ENCODE measurements at regions not wholly inside any gene's neighbourhood (a gene's known extent, or its start where the extent isn't known, plus 50 kb on each side); places are given as distances from the start of the nearest gene placed in this dataset.
"Not testable (repeated sequence)": the region's sequence is repeated elsewhere in the genome, so short reads cannot be mapped to it uniquely, and the experiment has no call there.

- no peak for DNase-seq
Measured at GRCh38 chr5:3339092-3339797, 256.4 kb upstream of the IRX1 start.

GRCh38 chr5:3337812-3338541 is 257.7 kb upstream of the IRX1 start:
- DNase-seq, result no peak

GRCh38 chr5:3336666-3337065 is 259.0 kb upstream of the IRX1 start:
- DNase-seq, result no peak

GRCh38 chr5:3335301-3335700 is 260.3 kb upstream of the IRX1 start:
- DNase-seq, result no peak

GRCh38 chr5:3333836-3334235 is 261.8 kb upstream of the IRX1 start:
- no peak for DNase-seq

- DNase-seq, result no peak
Measured at GRCh38 chr5:3333105-3333504, 262.5 kb upstream of the IRX1 start.

GRCh38 chr5:3331819-3332218 is 263.8 kb upstream of the IRX1 start:
- DNase-seq, result no peak

GRCh38 chr5:3330442-3330841 is 265.2 kb upstream of the IRX1 start:
- no peak for DNase-seq

- DNase-seq, result no peak
Measured at GRCh38 chr5:3329427-3329826, 266.2 kb upstream of the IRX1 start.

- no peak for DNase-seq
Measured at GRCh38 chr5:3326841-3327232, 268.8 kb upstream of the IRX1 start.

- no peak for DNase-seq
Measured at GRCh38 chr5:3325972-3326840, 269.4 kb upstream of the IRX1 start.

- DNase-seq, result peak; percentile 56
Measured at GRCh38 chr5:3325201-3325971, 270.2 kb upstream of the IRX1 start.

- no peak for DNase-seq
Measured at GRCh38 chr5:3324421-3325101, 271.1 kb upstream of the IRX1 start.

- DNase-seq, result not testable (repeated sequence)
Measured at GRCh38 chr5:3323966-3324365, 271.7 kb upstream of the IRX1 start.

- no peak for DNase-seq
Measured at GRCh38 chr5:3323144-3323543, 272.5 kb upstream of the IRX1 start.

GRCh38 chr5:3322642-3323041 is 273.0 kb upstream of the IRX1 start:
- DNase-seq, result no peak

GRCh38 chr5:3321923-3322322 is 273.7 kb upstream of the IRX1 start:
- DNase-seq, result no peak

- no peak for DNase-seq
Measured at GRCh38 chr5:3321119-3321760, 274.4 kb upstream of the IRX1 start.

GRCh38 chr5:3320317-3320875 is 275.2 kb upstream of the IRX1 start:
- no peak for DNase-seq

- no peak for DNase-seq
Measured at GRCh38 chr5:3317051-3317795, 278.4 kb upstream of the IRX1 start.

- no peak for DNase-seq
Measured at GRCh38 chr5:3313569-3313968, 282.1 kb upstream of the IRX1 start.
